Gastrocnemius medialis (tissue), 4 donors: ENCODE measurements at regions not wholly inside any gene's neighbourhood (a gene's known extent, or its start where the extent isn't known, plus 50 kb on each side); places are given as distances from the start of the nearest gene placed in this dataset.

Experiments used
- CTCF ChIP-seq, 5 experiments: fragments of 450-650 bp in 3 of 5; fragments of 200-600 bp in 2 of 5; sonication (generic) in 2 of 5; IDR thresholded peaks in 4 of 5; conservative IDR thresholded peaks in 1 of 5; 1 replicate in 4 of 5; 2 replicates in 1 of 5; pipeline ENCODE4 v1.5.1; 2016 to 2019; ENCODE audit warnings: antibody characterized with exemption in 5 of 5, mild to moderate bottlenecking in 3 of 5, moderate library complexity in 3 of 5
- POLR2A ChIP-seq, 2 donors: fragments of 450-650 bp; IDR thresholded peaks; one replicate each; pipeline ENCODE4 v1.6.1; 2017; ENCODE audit warnings: antibody characterized with exemption in 2 of 2, mild to moderate bottlenecking in 2 of 2, moderate library complexity in 2 of 2

GRCh38 chr13:83215627-83216026, 666.6 kb downstream of the SLITRK1 start:
- no peak for TF ChIP-seq CTCF (IDR thresholded peaks at IDR 0.05 in 4 of 5, conservative IDR thresholded peaks at IDR 0.05 in 1 of 5)
- TF ChIP-seq POLR2A (IDR thresholded peaks at IDR 0.05): no peak
